ENCODE measurements at regions not wholly inside any gene's neighbourhood (a gene's known extent, or its start where the extent isn't known, plus 50 kb on each side); places are given as distances from the start of the nearest gene placed in this dataset.
"Not testable (repeated sequence)": the region's sequence is repeated elsewhere in the genome, so short reads cannot be mapped to it uniquely, and the experiment has no call there.

DNA sequence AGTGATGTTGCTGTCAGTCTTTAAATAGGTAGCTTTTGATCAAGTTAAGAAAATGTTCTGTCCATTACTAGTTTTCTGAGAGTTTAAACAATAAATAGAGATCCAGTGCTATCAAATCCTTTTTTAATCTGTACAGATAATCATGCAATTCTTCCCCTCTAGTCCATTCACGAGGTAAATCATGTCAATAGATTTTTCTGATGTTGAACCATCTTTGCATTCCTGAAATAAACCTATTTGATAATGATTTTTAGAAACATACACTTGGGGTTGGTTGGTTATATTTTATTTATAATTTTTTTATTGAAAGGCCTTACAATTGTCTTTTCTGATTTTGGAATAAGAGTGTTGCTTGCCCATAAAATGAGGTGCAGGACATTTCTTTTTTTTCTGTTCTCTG is 95.0 kb downstream of the FAM53A start:
- intact Hi-C loops (cut with DNase I): no loop called here
- no peak for DNase-seq

DNA sequence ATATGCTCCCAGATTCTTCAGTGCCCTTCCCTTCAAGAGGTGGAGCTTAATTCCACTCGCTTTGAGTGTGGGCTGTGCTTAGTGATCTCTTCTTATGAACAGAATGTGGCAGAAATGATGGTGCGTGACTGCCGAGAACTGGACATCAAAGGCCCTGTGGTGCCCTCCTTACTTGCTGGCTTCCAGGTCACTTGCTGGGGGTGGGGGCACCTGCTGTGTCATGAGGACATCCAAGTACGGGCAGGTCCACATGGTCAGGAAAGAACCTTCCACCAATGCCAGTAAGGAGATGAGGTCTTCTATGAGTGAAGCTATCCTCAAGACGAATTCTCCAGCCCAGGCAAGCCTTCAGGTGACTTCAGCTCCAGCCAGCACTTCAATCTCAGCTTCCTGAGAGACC is 95.8 kb downstream of the FAM53A start:
- DNase-seq: no peak
- intact Hi-C loops (cut with DNase I): no loop called here

GRCh38 chr4:1584498-1584897 is 99.6 kb downstream of the FAM53A start:
- DNase-seq: peak in 3 of 10 donors; percentile 46 to 63 (median 57)
- intact Hi-C loops (cut with DNase I): no loop called here

- intact Hi-C loops (cut with DNase I): no loop called here
- DNase-seq: no peak
Measured at GRCh38 chr4:1583859-1584258, 100.3 kb downstream of the FAM53A start.

GRCh38 chr4:1583051-1583785 is 100.9 kb downstream of the FAM53A start:
- DNase-seq: peak in 1 of 10 donors; percentile 50
- intact Hi-C loops (cut with DNase I): no loop called here

DNA sequence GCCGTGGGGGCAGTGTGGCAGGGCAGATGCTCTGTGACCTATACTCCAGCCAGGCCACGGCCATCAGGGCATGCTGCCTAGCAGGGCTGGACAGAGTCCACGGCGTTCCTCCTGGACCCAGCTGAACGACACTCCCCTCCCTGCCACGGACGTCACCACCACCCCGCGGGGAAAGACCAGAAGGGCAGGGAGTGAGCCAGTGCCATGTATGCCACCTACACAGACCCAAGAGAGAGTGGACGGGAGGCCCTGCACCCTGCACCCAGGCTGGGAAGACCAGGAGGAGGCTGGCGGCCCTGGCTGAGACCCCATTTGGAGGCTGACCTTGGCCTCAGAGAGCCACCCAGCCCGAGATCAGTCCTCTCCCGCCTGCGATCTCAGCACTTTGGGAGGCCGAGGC is 101.9 kb downstream of the FAM53A start:
- intact Hi-C loops (cut with DNase I): no loop called here

GRCh38 chr4:1581164-1581894 is 102.8 kb downstream of the FAM53A start:
- intact Hi-C loops (cut with DNase I): not testable (repeated sequence)
- DNase-seq: peak in 8 of 10 donors; percentile 45 to 95 (median 58)

More for the DNA sequence above, 101.9 kb downstream of the FAM53A start:
- peak in 4 of 10 donors; percentile 3 to 83 (median 65) for DNase-seq

- intact Hi-C loops (cut with DNase I); DNase-seq: not testable (repeated sequence)
Measured at GRCh38 chr4:1580692-1581012, 103.5 kb downstream of the FAM53A start.

GRCh38 chr4:1579901-1580691 is 104.0 kb downstream of the FAM53A start:
- DNase-seq: peak in 8 of 10 donors; percentile 28 to 96 (median 58)
- intact Hi-C loops (cut with DNase I): no loop called here

DNA sequence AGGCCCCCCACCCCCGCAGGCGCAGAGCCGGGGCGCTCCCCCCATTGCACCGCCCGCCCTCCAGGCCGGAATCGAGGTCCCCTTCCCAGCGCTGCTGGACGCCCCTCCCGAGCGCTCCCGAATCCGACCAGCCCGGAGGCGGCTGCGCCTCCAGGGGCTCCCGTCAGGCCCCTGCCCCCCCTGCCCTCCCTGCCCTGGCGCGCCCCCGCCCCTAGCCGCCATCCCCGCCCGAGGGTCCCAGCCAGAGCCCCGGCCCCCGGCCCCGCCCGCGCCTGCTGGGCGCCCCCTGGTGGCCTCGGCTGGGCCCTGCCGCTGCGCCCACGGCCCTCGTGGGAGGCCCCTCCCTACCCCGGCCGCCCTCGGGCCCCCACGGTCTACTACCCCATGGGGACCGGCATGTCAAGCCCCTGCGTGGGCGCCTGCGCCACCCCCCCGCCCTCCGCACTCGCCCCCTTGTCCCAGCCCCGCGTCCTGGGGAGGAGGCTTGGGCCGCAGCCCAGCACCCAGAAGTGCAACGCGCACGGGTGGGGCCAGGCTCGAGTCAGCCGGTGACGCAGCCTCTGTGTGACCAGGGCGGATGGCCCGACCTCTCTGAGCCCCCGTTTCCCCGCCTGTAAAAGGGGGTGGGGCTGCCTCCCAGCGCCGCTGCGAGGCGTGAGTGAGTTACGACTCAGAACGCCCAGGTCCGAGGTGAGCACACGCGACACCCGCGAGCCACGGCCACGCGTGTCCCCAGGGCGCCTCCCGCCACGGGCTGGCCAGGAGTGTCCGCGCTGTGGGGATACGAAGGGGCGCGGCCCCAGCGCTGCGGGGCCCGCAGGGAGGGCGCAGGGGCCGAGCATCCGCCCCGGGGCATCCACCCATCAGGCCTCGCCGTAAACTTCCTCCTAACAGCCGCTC is 104.9 kb downstream of the FAM53A start:
- intact Hi-C loops (cut with DNase I): no loop called here
- peak in 5 of 10 donors; percentile 24 to 87 (median 74) for DNase-seq

- intact Hi-C loops (cut with DNase I): no loop called here
- peak in 3 of 10 donors; percentile 60 to 77 (median 76) for DNase-seq
Measured at GRCh38 chr4:1578251-1578773, 105.8 kb downstream of the FAM53A start.

DNA sequence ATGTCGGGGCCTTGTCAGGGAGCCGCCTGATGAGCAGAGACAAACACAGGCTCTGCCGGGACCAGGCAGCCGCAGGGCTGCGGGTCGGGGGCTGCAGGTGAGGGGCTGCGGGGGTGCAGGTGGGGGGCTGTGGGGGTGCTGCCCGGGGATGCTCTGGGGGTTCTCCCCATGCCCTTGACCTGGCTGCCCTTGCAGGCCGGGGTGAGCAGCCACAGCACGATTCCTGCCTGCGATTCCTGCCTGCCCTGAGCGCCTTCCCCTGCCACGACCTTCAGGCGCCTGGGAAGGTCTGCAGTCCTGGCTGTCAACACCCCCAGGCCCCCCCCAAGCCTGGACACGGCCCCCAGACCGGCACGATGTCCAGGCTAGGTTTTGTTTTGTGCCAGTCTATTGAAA is 106.3 kb downstream of the FAM53A start:
- DNase-seq: peak in 3 of 10 donors; percentile 42 to 57 (median 55)
- intact Hi-C loops (cut with DNase I): no loop called here

- DNase-seq: peak in 3 of 10 donors; percentile 74 to 77 (median 76)
- intact Hi-C loops (cut with DNase I): no loop called here
Measured at GRCh38 chr4:1576961-1577821, 106.9 kb downstream of the FAM53A start.

- DNase-seq: peak in 3 of 10 donors; percentile 48 to 73 (median 69)
- intact Hi-C loops (cut with DNase I): no loop called here
Measured at GRCh38 chr4:1576304-1576960, 107.7 kb downstream of the FAM53A start.

DNA sequence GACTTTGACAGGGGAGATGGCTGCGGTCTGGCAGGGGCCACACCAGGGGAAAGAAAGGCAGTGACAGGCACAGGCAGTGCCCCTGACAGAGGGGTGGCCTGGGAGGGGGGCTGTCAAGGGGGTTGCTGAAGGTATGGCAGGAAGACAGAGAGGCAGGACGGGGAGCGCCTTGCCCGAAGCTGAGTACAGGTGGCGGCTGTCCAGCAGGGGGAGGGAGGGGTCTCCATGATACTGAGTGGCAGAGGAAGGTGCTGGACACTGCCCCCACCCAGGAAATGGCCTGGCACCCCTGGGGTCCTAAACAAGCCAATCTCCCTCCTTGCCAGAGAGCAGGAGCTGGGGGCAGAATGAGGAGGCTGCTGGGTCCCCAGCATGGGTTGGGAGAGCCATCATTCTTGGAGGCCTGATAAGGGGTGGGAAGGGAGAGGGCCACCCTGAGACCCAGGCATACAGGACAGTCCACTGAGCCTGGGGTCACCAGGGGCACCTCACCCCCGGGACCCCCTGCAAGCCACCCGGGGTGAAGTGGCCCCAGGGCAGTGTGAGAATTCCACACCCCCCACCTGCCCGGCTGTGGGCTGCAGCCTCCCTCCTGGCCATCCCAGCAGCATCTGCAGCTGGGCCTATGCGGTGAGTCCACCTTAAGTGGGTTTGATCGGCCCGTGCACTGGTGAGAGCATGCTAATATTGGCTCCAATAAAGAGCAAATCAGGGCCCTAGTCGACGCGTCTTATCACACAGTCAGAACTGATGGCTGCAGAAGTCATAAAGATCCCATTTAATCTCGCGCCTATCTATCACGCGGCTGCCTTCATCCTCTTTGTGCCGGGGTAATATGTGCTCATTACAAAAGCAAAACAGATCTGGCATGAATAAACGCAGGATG is 108.5 kb downstream of the FAM53A start:
- DNase-seq: peak in 3 of 10 donors; percentile 58 to 71 (median 59)
- intact Hi-C loops (cut with DNase I): no loop called here

- peak in 4 of 10 donors; percentile 2 to 79 (median 66) for DNase-seq
- intact Hi-C loops (cut with DNase I): no loop called here
Measured at GRCh38 chr4:1574601-1575417, 109.3 kb downstream of the FAM53A start.

Measured in posterior cingulate gyrus (tissue), 11 donors.